ENCODE measurements at regions not wholly inside any gene's neighbourhood (a gene's known extent, or its start where the extent isn't known, plus 50 kb on each side); places are given as distances from the start of the nearest gene placed in this dataset.

- WGBS (ENCODE audit: insufficient coverage), result 83% methylated on average over 12 of the region's 12 CpGs
Measured at GRCh38 chr22:47394504-47395440, 632.3 kb downstream of the TBC1D22A start.

GRCh38 chr22:47393191-47393590 is 630.7 kb downstream of the TBC1D22A start:
- WGBS (ENCODE audit: insufficient coverage), result 90% methylated on average over 9 of the region's 9 CpGs
- Histone ChIP-seq H3K36me3 (ENCODE audit: control insufficient read depth, insufficient read depth, low read length) (no peaks in the 10 kb centered on the region), H3K4me1 (ENCODE audit: control insufficient read depth, insufficient read depth, low read length) (no peaks in the 10 kb centered on the region), H3K9me3 (ENCODE audit: control insufficient read depth, insufficient read depth, low read length) (no peaks in the 10 kb centered on the region), H3K4me3 (ENCODE audit: low read length) (no peak overlapping the region), H3K27ac (ENCODE audit: low read length) (no peak overlapping the region), H3K27me3 (ENCODE audit: control insufficient read depth, insufficient read depth, low read length) (no peaks in the 10 kb centered on the region)
- Mint-ChIP-seq H3K9me3 (no peaks in the 10 kb centered on the region), H3K36me3 (no peaks in the 10 kb centered on the region), H3K27ac (no peak overlapping the region), H3K4me1 (no peaks in the 10 kb centered on the region), H3K4me3 (no peak overlapping the region), H3K27me3 (ENCODE audit: low read depth in 2 of 2) (no peaks in the 10 kb centered on the region)
- ATAC-seq, result no peak
- no peak for TF ChIP-seq CTCF (IDR thresholded peaks at IDR 0.05)
- intact Hi-C loops (cut with micrococcal nuclease), result no loop called here
- DNase-seq, result no peak

More at GRCh38 chr22:47394504-47395440, 632.3 kb downstream of the TBC1D22A start:
- H3K27ac Mint-ChIP-seq, result no peak overlapping the region
- intact Hi-C loops (cut with micrococcal nuclease), result no loop called here
- Histone ChIP-seq H3K4me3 (ENCODE audit: low read length) (no peak overlapping the region), H3K36me3 (ENCODE audit: control insufficient read depth, insufficient read depth, low read length) (no peaks in the 10 kb centered on the region), H3K27me3 (ENCODE audit: control insufficient read depth, insufficient read depth, low read length) (no peaks in the 10 kb centered on the region), H3K4me1 (ENCODE audit: control insufficient read depth, insufficient read depth, low read length) (no peaks in the 10 kb centered on the region), H3K27ac (ENCODE audit: low read length) (no peak overlapping the region), H3K9me3 (ENCODE audit: control insufficient read depth, insufficient read depth, low read length) (no peaks in the 10 kb centered on the region)
- TF ChIP-seq CTCF (IDR thresholded peaks at IDR 0.05), result no peak
- ATAC-seq (no peak), DNase-seq (no peak)
- no peaks in the 10 kb centered on the region for H3K9me3 Mint-ChIP-seq
- H3K27me3 Mint-ChIP-seq (ENCODE audit: low read depth in 2 of 2), result no peaks in the 10 kb centered on the region
- H3K4me3 Mint-ChIP-seq, result no peak overlapping the region
- H3K4me1 Mint-ChIP-seq, result no peaks in the 10 kb centered on the region
- no peaks in the 10 kb centered on the region for H3K36me3 Mint-ChIP-seq

GRCh38 chr22:47392729-47393128 is 630.3 kb downstream of the TBC1D22A start:
- ATAC-seq (no peak), DNase-seq (no peak)
- Histone ChIP-seq H3K27me3 (ENCODE audit: control insufficient read depth, insufficient read depth, low read length) (no peaks in the 10 kb centered on the region), H3K4me3 (ENCODE audit: low read length) (no peak overlapping the region), H3K36me3 (ENCODE audit: control insufficient read depth, insufficient read depth, low read length) (no peaks in the 10 kb centered on the region), H3K4me1 (ENCODE audit: control insufficient read depth, insufficient read depth, low read length) (no peaks in the 10 kb centered on the region), H3K9me3 (ENCODE audit: control insufficient read depth, insufficient read depth, low read length) (no peaks in the 10 kb centered on the region), H3K27ac (ENCODE audit: low read length) (no peak overlapping the region)
- Mint-ChIP-seq H3K9me3 (no peaks in the 10 kb centered on the region), H3K4me3 (no peak overlapping the region), H3K27ac (no peak overlapping the region), H3K36me3 (no peaks in the 10 kb centered on the region), H3K27me3 (ENCODE audit: low read depth in 2 of 2) (no peaks in the 10 kb centered on the region), H3K4me1 (no peaks in the 10 kb centered on the region)
- intact Hi-C loops (cut with micrococcal nuclease), result no loop called here
- TF ChIP-seq CTCF (IDR thresholded peaks at IDR 0.05), result no peak
- 90% methylated on average over 8 of the region's 8 CpGs for WGBS (ENCODE audit: insufficient coverage)

- Histone ChIP-seq H3K27ac (ENCODE audit: low read length) (no peak overlapping the region), H3K27me3 (ENCODE audit: control insufficient read depth, insufficient read depth, low read length) (no peaks in the 10 kb centered on the region), H3K36me3 (ENCODE audit: control insufficient read depth, insufficient read depth, low read length) (no peaks in the 10 kb centered on the region), H3K4me3 (ENCODE audit: low read length) (no peak overlapping the region), H3K9me3 (ENCODE audit: control insufficient read depth, insufficient read depth, low read length) (no peaks in the 10 kb centered on the region), H3K4me1 (ENCODE audit: control insufficient read depth, insufficient read depth, low read length) (no peaks in the 10 kb centered on the region)
- DNase-seq, result no peak
- no peaks in the 10 kb centered on the region for H3K36me3 Mint-ChIP-seq
- H3K4me3 Mint-ChIP-seq, result no peak overlapping the region
- H3K4me1 Mint-ChIP-seq, result no peaks in the 10 kb centered on the region
- H3K27me3 Mint-ChIP-seq (ENCODE audit: low read depth in 2 of 2), result no peaks in the 10 kb centered on the region
- no peak for TF ChIP-seq CTCF (IDR thresholded peaks at IDR 0.05)
- H3K27ac Mint-ChIP-seq, result no peak overlapping the region
- 95% methylated on average over 11 of the region's 11 CpGs for WGBS (ENCODE audit: insufficient coverage)
- no peaks in the 10 kb centered on the region for H3K9me3 Mint-ChIP-seq
- no peak for ATAC-seq
- intact Hi-C loops (cut with micrococcal nuclease), result no loop called here
Measured at GRCh38 chr22:47392054-47392347, 629.6 kb downstream of the TBC1D22A start.
